ENCODE measurements at regions not wholly inside any gene's neighbourhood (a gene's known extent, or its start where the extent isn't known, plus 50 kb on each side); places are given as distances from the start of the nearest gene placed in this dataset.
A peak's percentile ranks its signal among the peaks of the same experiment; 100 is the strongest.
"Not testable (repeated sequence)": the region's sequence is repeated elsewhere in the genome, so short reads cannot be mapped to it uniquely, and the experiment has no call there.

DNA sequence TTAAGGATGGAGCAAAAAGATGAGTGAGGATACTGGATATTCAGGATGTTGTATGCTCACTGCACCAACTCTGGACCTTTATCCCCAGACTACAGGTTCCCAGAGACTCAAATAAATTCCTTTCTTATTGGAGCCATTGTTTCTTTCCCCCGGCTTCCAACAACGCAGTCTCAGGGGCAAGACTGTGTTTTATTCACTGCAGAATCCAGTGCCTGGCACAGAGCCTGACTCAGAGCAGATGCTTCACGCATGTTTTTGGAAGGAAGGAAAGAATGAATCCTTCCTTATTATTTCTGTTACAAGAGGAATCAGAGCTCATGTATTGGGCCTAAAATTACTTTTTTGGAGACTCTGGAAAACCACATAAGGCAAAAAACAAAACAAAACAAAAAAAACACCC lies 96.0 kb upstream of the VGLL4 start:
- no peak for DNase-seq (ENCODE audit: low read depth)

DNA sequence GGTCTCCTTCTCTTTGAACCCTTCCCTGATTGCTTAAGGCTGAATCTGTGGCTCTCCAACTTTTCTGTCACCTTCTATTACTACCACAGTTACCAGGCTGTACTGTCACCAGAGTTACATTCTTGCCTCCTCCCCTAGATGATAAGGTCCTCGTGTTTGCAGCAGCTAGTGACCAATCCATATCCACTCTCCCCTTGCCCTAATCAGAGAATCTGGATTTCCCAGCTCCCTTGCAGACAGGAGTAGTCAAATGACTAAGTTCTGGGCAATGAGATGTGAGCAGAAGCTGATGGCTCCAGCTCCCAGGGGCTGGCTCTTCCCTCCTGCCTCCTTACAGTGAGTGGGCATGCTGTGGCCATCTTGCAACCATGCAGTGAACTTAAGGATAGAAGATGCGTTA lies 95.4 kb upstream of the VGLL4 start:
- DNase-seq (ENCODE audit: low read depth): no peak

DNA sequence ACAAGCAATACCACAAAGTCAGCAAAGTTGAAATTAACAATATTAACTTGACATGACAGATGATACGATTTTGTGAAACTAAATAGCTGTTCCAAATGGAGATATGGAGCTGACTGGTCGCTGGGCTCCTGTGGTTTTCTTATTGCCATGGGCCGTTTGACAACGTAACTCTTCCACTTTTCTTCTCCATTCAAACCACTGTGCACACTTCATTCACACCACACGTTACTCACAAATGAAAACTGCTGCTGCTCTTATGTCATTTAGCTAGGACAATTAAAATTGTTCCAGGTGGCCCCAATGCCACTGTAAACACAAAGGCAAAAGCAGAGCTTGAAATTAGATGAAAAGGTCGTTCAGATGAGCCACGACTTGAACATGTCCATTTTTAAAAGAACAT lies 94.0 kb upstream of the VGLL4 start:
- DNase-seq (ENCODE audit: low read depth): no peak

DNA sequence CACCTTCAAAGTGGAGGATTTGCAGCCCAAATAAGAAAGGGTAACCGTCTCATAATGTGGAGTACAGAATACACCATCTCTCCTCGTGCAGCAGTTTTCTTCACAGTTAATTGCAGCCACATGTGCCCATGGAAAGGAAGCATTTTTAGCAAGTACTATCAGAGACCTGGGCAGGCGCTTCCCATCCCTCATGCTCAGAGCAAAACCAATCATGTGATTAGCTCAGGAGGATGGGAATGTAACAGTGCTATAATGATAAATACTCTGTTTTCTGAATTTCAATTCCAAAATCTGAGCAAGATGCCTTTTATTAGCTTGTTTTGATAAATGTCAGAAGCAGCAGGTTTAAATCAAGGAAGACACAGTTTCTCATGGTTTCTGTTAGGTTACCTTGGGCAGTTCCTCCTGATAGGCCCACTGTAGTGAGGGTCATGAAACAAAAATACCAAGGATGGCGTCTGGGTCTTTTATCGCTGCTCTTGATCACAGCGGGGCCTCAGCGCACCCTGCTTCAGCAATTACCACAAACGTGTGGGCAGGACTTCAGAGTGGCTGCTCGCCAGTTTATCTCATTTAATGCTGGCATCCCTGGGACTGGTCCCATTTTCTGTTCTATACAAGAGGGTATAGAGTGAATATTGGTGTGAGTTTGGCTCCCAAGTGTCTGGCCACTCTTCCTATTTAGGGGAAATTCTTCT lies 92.6 kb upstream of the VGLL4 start:
- DNase-seq (ENCODE audit: low read depth): no peak

DNA sequence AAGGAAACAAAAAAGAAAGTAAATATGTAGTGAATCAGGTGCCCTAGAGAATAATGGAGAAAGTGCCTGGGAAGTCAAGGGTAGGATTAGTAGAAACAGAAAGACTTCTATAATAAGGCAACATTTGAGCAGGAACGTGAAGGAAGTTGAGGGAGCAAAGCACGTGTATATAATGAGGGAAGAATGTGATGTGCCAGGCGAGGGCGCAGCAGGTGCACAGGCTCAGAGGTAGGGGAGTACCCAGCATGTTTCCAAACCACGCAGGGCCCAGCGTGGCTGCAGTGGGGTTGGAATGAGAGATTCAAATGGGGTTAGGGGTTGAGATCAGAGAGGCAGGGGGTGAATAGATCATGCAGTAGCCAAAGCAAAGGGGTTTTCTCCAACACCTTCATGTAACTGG lies 91.9 kb upstream of the VGLL4 start:
- DNase-seq (ENCODE audit: low read depth): no peak

DNA sequence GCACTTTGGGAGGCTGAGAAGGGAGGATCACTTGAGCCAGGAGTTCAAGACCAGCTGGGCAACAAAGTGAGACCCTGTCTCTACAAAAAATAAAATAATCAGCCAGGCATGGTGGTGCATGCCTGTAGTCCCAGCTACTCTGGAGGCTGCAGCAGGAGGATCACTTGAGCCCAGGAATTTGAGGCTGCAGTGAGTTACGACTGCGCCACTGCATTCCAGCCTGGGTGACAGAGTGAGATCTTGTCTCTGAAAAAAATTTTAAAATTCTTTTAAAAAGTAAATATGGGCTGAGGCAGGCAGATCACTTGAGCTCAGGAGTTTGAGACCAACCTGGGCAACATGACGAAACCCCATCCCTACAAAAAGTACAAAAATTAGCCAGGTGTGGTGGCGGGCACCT lies 91.4 kb upstream of the VGLL4 start:
- DNase-seq (ENCODE audit: low read depth): not testable (repeated sequence)

DNA sequence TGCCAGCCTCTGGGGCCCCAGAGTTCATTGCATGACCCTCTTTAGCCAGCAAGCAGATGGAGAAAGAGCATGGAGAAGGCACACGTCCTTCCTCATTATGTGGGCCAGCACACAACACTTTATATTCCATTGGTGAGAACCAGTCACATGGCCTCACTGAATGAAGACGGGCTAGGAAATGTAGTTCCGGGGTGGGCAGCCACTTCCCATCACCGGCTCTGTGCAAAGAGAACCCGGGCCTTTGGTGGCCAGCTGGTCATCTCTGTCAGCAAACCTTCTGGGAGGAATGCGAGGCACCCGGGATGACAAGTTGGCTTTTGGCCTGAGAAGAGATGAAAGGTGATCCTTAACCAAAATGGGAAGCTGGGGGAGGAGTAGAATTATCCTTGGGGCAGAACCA lies 90.2 kb upstream of the VGLL4 start:
- DNase-seq (ENCODE audit: low read depth): no peak

DNA sequence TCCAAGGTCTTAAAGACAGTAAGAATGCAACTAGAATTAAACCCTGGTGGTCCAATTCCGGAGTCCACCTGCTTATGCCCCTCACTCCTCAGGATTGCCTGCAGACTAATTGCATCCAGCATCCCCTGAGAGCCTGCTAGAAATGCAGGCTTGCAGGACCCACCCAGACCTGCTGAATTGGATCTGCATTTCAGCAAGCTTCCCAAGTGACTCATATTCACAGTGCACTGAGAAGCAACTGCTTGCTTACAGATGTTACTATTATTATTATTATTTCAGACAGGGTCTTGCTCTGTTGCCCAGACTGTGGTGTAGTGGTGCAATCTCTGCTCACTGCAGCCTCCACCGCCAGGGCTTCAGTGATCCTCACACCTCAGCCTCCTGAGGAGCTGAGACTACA lies 83.5 kb upstream of the VGLL4 start:
- DNase-seq (ENCODE audit: low read depth): no peak

DNA sequence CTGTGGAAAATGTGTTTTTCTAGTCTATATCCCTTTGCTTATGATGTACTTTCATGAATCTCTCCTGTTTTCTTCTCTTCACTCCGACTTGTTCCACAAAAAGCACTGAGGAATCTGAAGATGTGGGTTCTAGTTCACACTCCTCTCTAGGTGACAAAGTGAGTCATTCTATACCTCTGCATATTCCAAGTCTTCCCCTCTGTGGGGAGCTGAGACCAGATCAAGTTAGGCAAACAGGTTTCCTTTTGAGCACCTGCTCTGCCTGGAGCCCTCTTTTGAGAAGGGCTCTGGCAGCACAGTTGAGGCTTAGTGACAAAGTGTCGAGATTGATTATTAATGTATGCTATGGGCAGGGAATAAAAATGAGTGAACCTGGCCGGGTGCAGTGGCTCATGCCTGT lies 82.4 kb upstream of the VGLL4 start:
- no peak for DNase-seq (ENCODE audit: low read depth)

DNA sequence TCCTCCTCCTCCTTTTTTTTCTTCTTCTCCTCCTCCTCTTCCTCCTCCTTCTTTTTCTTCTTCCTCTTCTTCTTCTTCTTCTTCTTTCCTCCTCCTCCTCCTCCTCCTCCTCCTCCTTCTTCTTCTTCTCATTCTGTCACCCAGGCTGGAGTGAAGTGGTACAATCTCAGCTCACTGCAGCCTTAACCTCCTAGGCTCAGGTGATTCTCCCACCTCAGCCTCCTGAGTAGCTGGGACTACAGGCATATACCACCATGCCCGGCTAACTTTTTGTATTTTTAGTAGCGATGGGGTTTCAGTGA lies 81.6 kb upstream of the VGLL4 start:
- DNase-seq (ENCODE audit: low read depth): not testable (repeated sequence)

DNA sequence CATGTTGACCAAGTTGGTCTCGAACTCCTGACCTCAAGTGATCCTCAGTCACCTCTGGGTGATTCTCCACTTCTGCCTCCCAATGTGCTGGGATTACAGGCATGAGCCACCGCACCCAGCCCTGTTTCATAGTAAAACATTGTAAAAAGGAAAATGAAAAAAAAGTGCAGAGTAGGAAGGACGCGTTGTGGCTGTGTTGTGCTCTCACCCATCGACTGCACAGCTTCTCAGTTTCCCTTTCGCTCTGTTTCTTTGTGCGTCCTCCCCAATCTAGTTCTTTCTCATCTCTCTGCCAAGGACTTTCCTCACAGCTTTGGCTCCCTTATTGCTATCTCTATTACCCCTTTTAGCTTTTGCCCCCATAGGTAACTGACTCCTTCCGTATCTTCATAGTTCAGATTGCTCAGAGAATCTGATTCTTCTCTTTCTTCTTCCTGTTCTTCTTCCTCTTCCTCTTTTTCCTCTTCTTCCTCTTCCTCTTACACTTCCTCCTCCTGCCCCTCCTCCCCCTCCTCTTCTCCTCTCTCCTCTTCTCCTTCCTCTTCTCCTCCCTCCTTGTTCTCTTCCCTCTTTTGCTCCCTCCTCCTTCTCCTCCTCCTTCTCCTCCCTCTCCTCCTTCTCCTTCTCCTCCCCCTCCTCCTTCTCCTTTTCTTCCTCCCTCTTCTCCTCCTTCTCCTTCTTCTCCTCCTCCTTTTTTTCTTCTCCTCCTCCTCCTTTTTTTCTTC lies 81.1 kb upstream of the VGLL4 start:
- no peak for DNase-seq (ENCODE audit: low read depth)

DNA sequence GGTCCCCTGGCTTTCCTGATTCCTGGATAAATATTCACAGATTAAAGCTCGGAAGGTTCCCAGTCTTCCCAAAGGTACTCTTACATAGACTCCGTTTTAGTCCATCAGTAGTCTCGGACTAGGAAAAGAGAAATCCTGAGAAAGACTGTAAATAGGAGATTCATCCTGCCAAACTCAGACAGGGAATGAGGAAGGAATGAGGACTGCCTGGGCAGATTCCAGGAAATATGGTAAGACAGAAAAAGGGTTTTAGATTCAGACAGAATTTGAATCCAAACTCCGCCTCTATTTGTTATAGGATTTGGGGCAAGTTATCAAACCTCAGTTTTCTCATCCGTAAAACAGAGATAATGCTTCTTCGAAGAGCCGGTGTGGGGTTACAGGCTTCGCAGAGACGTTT lies 77.8 kb upstream of the VGLL4 start:
- DNase-seq (ENCODE audit: low read depth): no peak

DNA sequence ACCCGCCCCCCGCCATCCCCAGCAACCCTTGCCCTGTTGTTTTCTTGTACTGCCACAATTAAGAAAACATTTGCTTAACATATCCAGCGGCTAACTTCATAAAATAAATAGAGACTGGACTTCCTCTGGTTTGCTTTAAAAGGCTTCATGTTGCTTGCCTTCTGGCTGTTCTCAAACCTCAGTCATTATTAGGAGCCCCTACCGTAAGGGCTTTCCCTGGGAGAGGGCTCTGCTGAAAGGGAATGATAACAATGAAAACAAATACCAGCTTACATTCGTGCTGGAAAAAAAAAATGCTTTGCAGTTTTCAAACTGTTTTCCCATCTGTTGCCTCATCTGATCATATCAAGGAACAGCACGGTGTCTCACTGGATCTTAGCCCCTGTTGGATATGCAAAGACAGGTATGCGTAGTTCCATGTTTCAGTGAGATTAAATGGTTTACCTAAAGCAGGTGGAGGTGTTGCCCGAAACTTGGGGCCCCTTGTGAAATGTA lies 77.2 kb upstream of the VGLL4 start:
- DNase-seq (ENCODE audit: low read depth): no peak

DNA sequence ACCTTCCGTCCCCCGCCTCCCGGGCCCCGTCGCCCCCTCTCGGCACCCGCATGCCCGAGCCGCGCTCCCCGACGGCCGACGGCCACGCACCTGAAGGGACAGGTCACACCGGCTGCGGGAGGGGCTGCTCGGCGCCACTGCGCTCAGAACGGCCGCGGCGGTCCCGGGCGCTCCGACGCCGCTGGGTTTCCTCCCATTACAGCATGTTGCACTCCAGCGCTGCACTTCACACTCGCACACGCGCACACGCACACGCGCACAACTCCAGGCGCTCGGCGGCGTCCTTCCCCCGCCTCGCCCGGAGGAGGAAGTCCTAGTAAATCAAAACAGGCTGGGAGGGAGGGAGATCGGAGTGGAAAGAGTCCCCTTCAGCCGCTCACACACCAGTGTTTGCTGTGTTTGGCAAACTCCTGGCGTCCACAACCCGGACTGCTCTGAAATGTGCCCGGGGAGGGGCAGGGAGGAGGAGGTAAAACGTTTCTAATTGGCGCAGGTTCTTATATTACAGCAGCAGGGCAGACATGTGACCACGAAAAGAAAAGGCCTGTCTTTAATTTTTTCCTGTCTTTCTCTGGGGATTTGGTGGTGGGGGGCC lies 76.7 kb upstream of the VGLL4 start:
- peak; percentile 46 for DNase-seq (ENCODE audit: low read depth)

DNA sequence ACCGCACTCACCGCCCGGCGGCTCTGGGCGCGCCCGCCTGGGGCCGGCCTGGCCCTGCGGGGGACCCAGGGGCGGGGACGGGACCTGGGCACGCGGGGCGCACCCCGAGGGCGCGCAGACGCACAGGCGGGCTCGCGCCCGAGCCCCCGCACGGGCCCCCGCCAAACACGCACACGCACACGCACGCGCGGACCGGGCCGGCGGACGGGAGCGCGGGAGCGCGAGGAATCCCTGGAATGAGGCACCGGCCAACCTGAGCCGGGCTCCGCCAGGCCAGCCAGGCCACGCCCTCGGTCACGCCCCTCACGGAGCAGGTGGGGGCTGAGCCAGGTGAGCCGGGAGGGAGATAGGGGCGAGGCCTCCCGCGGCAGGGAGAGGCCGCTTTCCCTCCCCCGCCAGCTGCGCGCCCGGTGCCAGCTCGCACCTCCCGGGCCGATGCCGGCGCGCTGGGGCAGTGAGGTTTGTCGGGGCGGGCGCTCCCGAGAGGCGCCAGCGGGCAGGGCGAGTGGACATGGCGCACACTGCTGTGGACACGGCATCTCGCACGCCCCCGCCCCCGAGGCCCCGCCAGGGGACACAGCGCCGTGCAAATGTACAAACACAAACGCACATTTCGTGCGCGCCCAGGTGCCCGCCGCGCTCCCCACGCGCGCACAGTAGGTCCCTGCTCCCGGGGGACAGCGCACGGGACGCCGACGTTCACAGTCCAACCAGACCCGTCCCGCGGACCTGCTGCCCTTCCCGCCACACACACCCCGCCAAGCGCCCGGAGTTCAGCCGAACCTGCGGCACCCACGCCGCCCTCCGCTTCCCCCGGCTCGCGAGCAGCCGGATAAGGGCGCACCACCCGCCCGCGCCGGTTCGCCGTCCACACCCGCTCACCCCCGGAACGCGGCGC lies 75.9 kb upstream of the VGLL4 start:
- DNase-seq (ENCODE audit: low read depth): peak; percentile 48

DNA sequence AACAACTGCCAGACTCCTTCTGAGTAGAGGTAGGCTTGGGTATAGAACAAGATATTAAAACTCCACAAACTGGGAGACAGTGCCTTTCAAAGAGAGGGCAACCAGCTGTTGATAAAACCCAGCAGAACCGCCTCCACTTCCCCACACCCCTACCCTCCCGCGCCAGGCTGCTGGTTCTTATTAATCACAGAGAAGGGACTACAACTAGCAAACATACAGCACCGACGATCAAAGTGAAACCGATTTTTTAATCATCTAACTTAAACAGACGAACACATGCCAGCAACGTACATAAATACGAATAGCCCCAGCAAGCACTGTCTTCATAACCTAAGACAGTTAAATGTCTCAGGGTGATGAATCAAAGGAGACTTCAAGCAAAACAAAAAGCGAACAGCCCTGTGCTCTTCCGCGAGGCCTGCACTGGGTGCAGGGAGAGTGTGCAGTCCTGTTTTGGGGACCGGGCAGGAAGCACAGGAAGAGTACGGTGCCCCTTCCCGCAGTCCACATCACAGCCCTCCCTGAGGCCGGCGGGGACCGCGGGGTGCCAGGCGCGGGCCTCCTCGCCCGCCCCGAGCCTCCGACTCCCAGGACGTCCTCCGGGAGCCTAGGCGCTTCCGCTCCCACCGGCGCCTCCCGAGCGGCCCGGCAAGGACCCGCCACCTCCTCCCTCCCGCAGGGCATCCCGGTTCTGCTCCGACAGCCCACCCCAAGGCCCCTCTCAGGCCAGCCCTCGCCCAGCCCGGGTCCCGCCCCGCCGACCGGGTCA lies 75.1 kb upstream of the VGLL4 start:
- no peak for DNase-seq (ENCODE audit: low read depth)

DNA sequence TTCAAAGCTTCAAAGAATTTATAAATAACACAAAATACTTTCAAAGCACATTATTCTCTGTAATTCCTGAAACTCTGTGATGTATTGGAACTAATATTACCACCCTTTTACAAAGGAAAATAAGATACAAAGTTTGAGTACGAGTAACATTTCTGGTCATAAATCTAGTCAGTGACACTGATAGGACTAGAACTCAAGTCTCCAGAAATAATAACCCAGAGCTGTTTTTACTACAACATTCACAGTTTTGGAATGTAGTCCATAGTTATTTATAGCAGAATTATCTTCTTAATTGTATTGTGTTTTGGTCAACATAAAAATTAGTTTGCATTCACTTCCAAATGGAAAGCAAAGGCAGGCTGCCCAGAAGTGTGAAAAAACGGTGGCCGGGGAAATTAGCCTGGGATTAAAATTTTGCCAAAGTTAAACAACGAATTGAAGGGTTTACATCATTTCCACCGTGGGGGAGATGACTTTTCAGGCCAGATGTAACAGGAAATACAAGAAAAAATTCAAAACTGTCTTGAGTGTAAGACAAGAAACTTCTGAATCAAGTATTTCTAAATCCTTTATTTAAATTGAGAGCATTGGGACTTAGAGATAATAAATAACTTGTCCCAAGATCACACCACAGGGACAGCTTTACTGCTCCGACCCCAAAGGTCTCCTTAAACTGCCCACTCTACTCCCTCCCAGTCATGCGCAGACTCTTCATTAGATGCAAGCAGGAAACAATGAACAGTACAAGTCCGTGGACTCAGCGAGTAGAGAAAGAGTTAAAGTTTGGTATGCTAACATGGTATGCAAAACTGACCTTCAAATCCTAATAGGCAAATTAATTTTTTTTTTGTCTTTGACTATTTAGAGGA lies 74.3 kb upstream of the VGLL4 start:
- DNase-seq (ENCODE audit: low read depth): no peak

DNA sequence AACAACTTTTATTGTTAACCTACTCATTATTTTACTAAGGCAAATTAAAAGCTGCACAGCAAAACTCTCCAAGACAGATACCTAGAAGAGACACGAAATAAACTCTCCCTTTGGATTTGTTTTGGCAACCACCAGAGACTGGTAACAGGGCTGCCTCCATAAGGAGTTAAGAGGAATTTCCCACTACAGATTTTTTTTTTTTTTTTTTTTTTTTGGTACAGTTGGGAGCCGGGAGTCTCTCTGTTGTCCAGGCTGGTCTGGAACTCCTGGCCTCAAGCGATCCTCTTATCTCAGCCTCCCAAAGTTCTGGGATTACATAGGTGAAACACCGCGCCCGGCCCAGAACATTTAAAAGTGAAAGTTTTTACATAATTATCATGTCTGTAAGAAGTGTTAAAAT lies 73.6 kb upstream of the VGLL4 start:
- no peak for DNase-seq (ENCODE audit: low read depth)

DNA sequence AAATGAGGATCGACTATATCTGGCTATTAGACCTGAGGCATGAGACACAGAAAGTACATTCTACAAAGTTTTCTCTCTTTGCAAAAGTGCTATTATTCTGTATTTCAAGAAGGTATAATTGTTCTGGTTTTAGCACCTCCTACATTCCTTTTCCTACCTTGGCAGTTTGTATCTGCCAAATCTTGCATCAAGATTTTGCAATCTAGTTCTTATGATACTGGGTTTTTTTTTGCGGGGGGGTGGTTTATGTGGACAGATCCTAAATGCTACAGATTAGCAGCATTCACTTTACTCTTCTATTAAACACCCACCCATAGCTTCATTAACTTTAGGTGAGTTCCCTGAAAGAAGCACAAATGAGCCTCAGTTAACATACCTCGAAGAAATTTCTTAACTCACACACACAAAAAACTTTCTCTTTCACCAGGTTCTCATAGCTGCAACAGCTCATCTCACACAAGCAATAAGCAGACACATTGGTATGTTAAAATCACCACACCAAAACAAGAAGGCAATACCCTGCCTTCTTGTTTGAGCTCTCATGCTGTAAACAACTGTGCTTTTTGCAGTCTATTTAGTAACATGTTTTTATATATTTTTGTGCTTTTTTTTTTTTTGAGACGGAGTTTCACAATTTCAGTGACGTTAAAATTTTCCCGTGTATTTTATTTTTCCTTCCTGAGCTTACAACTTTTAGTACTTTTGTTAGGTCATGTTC lies 73.0 kb upstream of the VGLL4 start:
- DNase-seq (ENCODE audit: low read depth): no peak

DNA sequence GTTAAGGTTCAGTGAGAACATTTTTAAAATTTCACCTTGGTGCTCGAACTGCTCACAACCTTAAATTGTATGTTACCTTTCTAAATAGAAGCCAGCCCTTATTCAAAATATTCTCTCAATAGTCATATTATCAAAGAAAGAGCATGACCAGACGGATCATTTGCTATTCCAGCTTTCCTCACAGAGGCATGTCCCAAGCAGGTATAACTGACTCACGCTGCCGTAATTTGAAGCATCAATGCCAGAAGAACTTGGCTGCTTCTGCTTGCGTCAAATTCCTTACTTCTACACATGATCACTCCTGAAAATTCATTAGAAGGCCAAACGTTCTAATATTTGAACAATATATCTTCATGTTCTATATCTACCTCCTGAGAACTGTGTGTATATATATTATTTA lies 69.5 kb upstream of the VGLL4 start:
- no peak for DNase-seq (ENCODE audit: low read depth)

Measured in GM04504 (cell line).